OCI-LY3 (cell line): ENCODE measurements at regions not wholly inside any gene's neighbourhood (a gene's known extent, or its start where the extent isn't known, plus 50 kb on each side); places are given as distances from the start of the nearest gene placed in this dataset.
A peak's percentile ranks its signal among the peaks of the same experiment; 100 is the strongest.
"Not testable (repeated sequence)": the region's sequence is repeated elsewhere in the genome, so short reads cannot be mapped to it uniquely, and the experiment has no call there.

ENCODE experiments used
- H2AFZ ChIP-seq: fragments of 200-600, 300-600 bp; shearing (Covaris generic); 2 replicates; pipeline ENCODE4 v1.6.0; 2014; ENCODE audit warnings: antibody characterized with exemption, low read depth, low read length
- H3K27ac ChIP-seq: fragments of 200-600, 300-600 bp; sonication (generic); 2 replicates; pipeline ENCODE4 v1.5.1; 2014; ENCODE audit warnings: mild to moderate bottlenecking, low read length, moderate library complexity, mixed read lengths
- H3K27me3 ChIP-seq: fragments of 200-600, 300-600 bp; sonication (generic); 2 replicates; pipeline ENCODE4 v1.6.1; 2014; ENCODE audit warnings: low read depth, low read length, mixed read lengths
- H3K36me3 ChIP-seq: fragments of 200-600, 300-600 bp; sonication (generic); replicated peaks from 2 replicates; pipeline ENCODE3; 2014; ENCODE audit warnings: low read depth, low read length, mixed read lengths
- H3K4me1 ChIP-seq: fragments of 300-600, 200-600 bp; sonication (generic); 2 replicates; pipeline ENCODE4 v1.6.1; 2014; ENCODE audit warnings: low read length, mixed read lengths
- H3K4me2 ChIP-seq: fragments of 200-600, 300-600 bp; sonication (generic); 2 replicates; pipeline ENCODE4 v1.6.1; 2014; ENCODE audit warnings: low read length, mixed read lengths
- H3K4me3 ChIP-seq: fragments of 300-600, 200-600 bp; sonication (generic); 2 replicates; pipeline ENCODE4 v1.5.1; 2014; ENCODE audit warnings: antibody characterized with exemption, mild to moderate bottlenecking, low read length, moderate library complexity
- H3K79me2 ChIP-seq: fragments of 300-600, 200-600 bp; shearing (Covaris generic); 2 replicates; pipeline ENCODE4 v1.6.1; 2014; ENCODE audit warnings: mild to moderate bottlenecking, low read length, mixed read lengths
- H3K9ac ChIP-seq: fragments of 300-600, 200-600 bp; shearing (Covaris generic); 2 replicates; pipeline ENCODE4 v1.6.0; 2014; ENCODE audit warnings: mild to moderate bottlenecking, low read length, moderate library complexity
- H3K9me3 ChIP-seq: fragments of 200-600, 300-600 bp; shearing (Covaris generic); 2 replicates; pipeline ENCODE4 v1.6.1; 2014; ENCODE audit warnings: low read length, mixed read lengths; ENCODE audit not compliant: insufficient read depth
- H4K20me1 ChIP-seq: fragments of 200-600, 300-600 bp; sonication (generic); 2 replicates; pipeline ENCODE4 v1.6.1; 2016; ENCODE audit warnings: low read length, mixed read lengths; ENCODE audit not compliant: insufficient read depth
- EZH2phosphoT487 ChIP-seq: fragments of 200-600 bp; shearing (Covaris generic); IDR thresholded peaks from 2 replicates; pipeline ENCODE4 v1.6.1; 2018; ENCODE audit warnings: antibody characterized with exemption, mixed run types, low read depth
- TF ChIP-seq, protein P1 (sequence below): fragments of 200-600, 300-600 bp; sonication (generic); IDR thresholded peaks from 2 replicates; pipeline ENCODE4 v1.5.1; 2014; ENCODE audit warnings: antibody characterized with exemption, low read length, low read depth

DNA sequence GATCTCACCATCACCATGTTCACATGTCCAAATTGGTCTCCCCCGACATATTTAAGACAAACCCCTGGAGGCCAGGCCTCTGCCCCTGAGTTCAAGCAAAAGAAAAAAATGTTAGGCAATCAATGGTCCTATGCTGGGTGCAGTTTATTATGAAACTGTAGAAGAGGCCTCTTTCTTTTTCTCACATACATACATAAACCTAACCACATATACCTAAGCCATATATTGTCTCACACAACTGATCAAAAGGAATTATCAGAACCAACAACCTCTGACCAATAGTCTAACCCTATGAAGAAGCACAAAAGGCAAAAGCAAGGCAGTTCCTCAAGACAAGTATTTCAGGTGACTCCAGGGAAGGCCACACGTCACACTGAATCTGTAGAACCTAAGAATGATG is 49.9 kb downstream of the ILRUN start:
- H3K9ac ChIP-seq = no peak overlapping the region
- no peaks in the 10 kb centered on the region for H3K27me3 ChIP-seq
- peaks cover 40% of the 10 kb centered on the region for H3K79me2 ChIP-seq
- TF ChIP-seq, protein P1, sequence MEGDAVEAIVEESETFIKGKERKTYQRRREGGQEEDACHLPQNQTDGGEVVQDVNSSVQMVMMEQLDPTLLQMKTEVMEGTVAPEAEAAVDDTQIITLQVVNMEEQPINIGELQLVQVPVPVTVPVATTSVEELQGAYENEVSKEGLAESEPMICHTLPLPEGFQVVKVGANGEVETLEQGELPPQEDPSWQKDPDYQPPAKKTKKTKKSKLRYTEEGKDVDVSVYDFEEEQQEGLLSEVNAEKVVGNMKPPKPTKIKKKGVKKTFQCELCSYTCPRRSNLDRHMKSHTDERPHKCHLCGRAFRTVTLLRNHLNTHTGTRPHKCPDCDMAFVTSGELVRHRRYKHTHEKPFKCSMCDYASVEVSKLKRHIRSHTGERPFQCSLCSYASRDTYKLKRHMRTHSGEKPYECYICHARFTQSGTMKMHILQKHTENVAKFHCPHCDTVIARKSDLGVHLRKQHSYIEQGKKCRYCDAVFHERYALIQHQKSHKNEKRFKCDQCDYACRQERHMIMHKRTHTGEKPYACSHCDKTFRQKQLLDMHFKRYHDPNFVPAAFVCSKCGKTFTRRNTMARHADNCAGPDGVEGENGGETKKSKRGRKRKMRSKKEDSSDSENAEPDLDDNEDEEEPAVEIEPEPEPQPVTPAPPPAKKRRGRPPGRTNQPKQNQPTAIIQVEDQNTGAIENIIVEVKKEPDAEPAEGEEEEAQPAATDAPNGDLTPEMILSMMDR = no peak
- no peak overlapping the region for H3K4me2 ChIP-seq
- H3K27ac ChIP-seq = no peak overlapping the region
- H3K4me3 ChIP-seq = no peak overlapping the region
- peaks cover 14% of the 10 kb centered on the region for H3K36me3 ChIP-seq
- no peak overlapping the region for H2AFZ ChIP-seq
- peaks cover 5% of the 10 kb centered on the region for H4K20me1 ChIP-seq
- H3K4me1 ChIP-seq = peaks cover 9% of the 10 kb centered on the region
- H3K9me3 ChIP-seq = no peaks in the 10 kb centered on the region

DNA sequence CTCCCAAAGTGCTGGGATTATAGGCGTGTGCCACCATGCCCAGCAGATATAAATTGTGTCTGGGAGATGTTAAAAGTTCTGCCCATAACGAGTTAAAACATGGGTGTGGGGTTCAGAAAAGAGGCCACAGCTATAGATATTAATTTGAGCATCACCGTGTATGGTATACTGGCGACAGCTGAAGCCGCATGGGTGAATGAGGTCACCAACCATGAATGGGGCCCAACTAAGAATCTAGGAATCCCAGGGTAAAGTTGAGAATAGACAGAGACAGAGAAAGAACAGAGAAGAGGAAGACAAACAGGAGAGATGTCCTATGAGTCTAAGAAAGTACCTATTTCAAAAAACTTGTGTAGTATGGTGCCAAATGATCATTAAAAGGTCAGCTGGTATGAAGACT is 50.9 kb downstream of the ILRUN start:
- H2AFZ ChIP-seq = no peak overlapping the region
- no peak overlapping the region for H3K27ac ChIP-seq
- peaks cover 5% of the 10 kb centered on the region for H4K20me1 ChIP-seq
- H3K9ac ChIP-seq = no peak overlapping the region
- H3K79me2 ChIP-seq = peaks cover 38% of the 10 kb centered on the region
- no peak overlapping the region for H3K4me3 ChIP-seq
- H3K9me3 ChIP-seq = no peaks in the 10 kb centered on the region
- peaks cover 9% of the 10 kb centered on the region for H3K4me1 ChIP-seq
- no peak overlapping the region for H3K4me2 ChIP-seq
- TF ChIP-seq EZH2phosphoT487 = no peak
- TF ChIP-seq, protein P1 = no peak
- no peaks in the 10 kb centered on the region for H3K27me3 ChIP-seq
- peaks cover 14% of the 10 kb centered on the region for H3K36me3 ChIP-seq

GRCh38 chr6:34644716-34645115 is 51.9 kb downstream of the ILRUN start:
- H3K79me2 ChIP-seq = peaks cover 38% of the 10 kb centered on the region

GRCh38 chr6:34642427-34642826 is 54.1 kb downstream of the ILRUN start:
- Histone ChIP-seq H3K27me3 (no peaks in the 10 kb centered on the region), H3K4me1 (peaks cover 34% of the 10 kb centered on the region), H3K36me3 (peaks cover 14% of the 10 kb centered on the region), H3K27ac (no peak overlapping the region), H3K4me3 (no peak overlapping the region), H4K20me1 (no peaks in the 10 kb centered on the region), H3K79me2 (peaks cover 46% of the 10 kb centered on the region), H2AFZ (no peak overlapping the region), H3K4me2 (no peak overlapping the region), H3K9ac (no peak overlapping the region), H3K9me3 (no peaks in the 10 kb centered on the region)
- no peak for TF ChIP-seq EZH2phosphoT487
- TF ChIP-seq, protein P1 = no peak

More at GRCh38 chr6:34644716-34645115, 51.9 kb downstream of the ILRUN start:
- no peak overlapping the region for H3K4me3 ChIP-seq
- peak overlapping the region; percentile 4; the same call in 1 of the 2 replicates for H3K4me2 ChIP-seq
- H3K36me3 ChIP-seq = peaks cover 14% of the 10 kb centered on the region
- no peak overlapping the region for H3K27ac ChIP-seq
- H3K4me1 ChIP-seq = peaks cover 15% of the 10 kb centered on the region
- no peak overlapping the region for H3K9ac ChIP-seq
- peaks cover 5% of the 10 kb centered on the region for H4K20me1 ChIP-seq
- H3K27me3 ChIP-seq = no peaks in the 10 kb centered on the region
- TF ChIP-seq, protein P1 = no peak
- TF ChIP-seq EZH2phosphoT487 = no peak
- H2AFZ ChIP-seq = no peak overlapping the region
- no peaks in the 10 kb centered on the region for H3K9me3 ChIP-seq

GRCh38 chr6:34640074-34640849 is 56.3 kb downstream of the ILRUN start:
- H2AFZ ChIP-seq, H4K20me1 ChIP-seq, H3K9me3 ChIP-seq, H3K27me3 ChIP-seq: not testable (repeated sequence)
- Histone ChIP-seq H3K79me2 (peaks cover 48% of the 10 kb centered on the region), H3K27ac (peak overlapping the region; percentile 83), H3K9ac (peak overlapping the region; percentile 47), H3K4me2 (peak overlapping the region; percentile 61), H3K36me3 (peaks cover 11% of the 10 kb centered on the region), H3K4me1 (peaks cover 44% of the 10 kb centered on the region), H3K4me3 (peak overlapping the region; percentile 47)
